SKM-1 (cell line): ENCODE measurements at regions not wholly inside any gene's neighbourhood (a gene's known extent, or its start where the extent isn't known, plus 50 kb on each side); places are given as distances from the start of the nearest gene placed in this dataset.
"Not testable (repeated sequence)": the region's sequence is repeated elsewhere in the genome, so short reads cannot be mapped to it uniquely, and the experiment has no call there.

Source experiments
- DNase-seq: peaks from one replicate; lab custom pipeline; 2025; ENCODE audit not compliant: unreplicated experiment; lab: John Stamatoyannopoulos, UW

DNA sequence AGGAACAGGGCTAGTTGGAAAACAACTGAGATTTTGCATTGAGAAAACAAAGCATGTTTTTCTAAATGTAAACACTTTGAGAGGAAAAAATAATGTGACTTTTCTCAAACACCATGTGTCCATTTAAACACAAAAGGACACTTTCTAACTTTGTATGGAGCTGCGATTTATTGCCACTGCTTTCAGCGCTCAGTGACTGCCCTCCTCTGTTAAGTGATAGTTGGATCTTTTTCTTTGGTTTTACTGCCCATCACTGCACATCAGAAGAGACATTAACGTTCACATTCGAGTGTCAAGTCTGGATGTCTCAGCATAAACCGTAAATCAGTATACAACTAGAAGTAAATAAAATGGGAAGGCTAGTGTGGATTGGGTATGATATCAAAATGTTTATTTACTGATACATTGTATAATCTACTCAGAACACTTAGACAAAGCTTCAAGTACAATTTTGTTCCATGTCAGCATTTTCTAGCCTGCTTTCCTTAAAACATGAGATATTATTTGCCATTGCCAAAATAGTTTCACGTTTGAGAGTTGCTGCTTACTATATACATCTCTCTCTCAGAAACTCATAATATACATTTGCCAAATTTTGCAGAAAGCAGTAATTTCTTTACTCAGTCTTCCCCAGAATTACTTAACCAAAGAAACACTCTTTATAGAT, 237.6 kb downstream of the IKZF2 start:
- no peak for DNase-seq

DNA sequence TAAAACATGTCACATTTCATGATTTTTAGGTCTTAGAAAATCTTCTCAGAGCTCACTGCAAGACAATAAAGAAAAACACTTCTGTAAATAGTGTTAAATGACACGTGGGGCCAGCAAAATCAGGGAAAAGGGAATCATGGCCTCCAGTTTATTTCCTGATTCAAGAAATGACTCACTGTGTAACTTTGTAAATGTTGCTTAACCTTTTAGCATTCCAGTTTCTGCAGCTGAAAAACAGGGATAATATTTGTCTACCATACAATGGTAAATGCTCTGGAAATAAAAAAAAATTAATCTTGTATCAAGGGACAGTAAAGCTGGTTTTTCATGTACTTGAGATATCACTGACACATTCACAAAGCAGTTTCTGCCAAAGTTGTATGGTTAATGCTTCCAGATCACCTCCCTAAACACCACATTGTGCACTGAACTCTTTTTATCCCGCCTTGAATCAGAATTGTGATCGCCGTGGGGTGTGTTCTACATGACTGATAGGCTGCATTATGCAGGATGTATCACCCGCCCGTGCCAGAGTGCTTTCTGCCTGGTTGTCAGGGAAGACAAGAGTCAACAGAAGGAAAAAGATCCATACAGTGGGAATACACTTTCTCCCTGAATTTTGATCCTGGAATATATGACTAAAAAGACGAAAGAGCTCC, 238.8 kb downstream of the IKZF2 start:
- DNase-seq = no peak

DNA sequence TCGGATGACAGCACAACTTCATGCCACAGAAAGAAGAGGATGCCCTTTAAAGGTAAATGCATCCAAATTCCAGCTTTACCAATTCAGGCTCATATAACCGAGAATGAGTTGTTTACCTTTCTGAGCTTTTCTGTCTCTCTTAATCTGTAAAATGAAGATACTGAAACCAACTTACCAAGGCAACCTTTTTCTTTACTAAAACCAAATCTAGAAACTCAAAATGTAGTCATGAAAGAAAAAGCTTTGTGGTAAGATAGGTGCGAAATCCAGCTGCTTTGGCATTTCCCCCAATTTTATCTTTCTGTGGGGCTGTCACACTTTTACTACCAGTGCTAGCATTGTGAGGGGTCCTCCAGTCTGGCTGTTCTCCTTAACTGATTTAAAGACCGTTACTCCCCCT, 240.4 kb downstream of the IKZF2 start:
- no peak for DNase-seq

DNA sequence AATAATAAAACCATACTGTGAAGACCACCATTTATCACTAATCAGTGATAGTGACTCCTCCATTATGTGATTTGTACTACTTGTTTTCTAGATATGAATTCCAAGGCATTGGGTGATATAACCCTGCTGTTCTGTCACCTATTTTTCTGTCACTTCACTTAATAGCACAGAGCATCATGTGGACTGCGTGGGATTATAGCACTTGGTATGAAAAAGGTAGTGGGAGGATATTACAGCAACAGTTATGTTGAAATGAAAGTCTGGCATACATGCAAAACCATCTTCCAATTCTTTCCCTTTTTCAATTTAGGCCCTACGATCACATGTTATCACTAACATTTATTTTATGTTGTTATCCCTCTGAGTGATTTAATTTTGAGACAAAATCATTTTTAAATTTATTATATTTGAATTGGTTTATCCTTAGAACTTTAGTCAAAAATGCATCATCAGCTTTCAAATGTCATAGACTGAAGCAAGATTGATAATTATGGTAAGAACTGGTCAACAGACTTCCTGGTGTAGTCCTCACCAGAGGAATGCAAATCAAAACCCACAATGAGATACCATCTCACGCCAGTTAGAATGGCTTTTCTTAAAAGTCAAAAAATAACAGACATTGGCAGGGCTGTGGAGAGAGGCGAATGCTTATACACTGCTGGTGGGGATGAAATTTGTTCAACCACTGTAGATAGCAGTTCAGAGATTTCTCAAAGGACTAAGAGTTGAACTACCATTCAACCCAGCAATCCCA, 242.6 kb downstream of the IKZF2 start:
- no peak for DNase-seq

DNA sequence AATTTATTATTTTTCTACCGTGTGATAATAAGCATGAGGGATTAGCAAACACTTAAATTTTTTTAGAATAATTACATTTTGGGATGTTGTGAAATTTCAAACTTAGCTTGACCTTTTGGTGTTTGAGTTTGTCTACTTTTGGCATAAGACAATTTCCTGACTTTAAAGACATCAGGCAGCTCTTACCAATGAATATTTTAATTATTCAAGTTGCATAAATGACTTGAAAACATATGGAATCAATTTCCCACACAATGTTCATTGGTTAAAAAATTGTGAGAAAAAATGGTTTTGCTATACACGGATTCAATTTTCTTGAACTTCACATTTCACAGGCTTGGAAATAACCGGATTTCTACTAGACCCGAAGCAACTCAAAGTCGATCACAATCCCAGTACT, 243.4 kb downstream of the IKZF2 start:
- no peak for DNase-seq

DNA sequence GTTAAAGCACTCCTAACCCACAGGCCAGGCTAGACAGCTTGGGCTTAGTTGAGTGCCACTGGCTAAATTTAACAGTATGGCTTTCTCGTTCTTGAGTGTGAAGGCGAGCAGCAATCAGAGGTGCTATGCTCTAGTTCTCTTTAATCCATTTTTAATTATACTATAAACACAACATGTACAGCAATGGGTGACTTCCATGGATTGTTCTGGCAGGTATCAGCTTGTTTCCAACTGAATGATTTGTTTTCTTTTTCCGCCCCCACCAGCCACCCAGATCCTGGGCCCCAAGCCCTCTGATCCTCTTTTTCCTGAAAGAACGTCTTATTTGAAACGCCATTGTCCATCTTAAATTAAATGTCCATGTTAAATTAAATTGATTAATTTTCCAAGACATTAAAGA, 244.8 kb downstream of the IKZF2 start:
- no peak for DNase-seq

DNA sequence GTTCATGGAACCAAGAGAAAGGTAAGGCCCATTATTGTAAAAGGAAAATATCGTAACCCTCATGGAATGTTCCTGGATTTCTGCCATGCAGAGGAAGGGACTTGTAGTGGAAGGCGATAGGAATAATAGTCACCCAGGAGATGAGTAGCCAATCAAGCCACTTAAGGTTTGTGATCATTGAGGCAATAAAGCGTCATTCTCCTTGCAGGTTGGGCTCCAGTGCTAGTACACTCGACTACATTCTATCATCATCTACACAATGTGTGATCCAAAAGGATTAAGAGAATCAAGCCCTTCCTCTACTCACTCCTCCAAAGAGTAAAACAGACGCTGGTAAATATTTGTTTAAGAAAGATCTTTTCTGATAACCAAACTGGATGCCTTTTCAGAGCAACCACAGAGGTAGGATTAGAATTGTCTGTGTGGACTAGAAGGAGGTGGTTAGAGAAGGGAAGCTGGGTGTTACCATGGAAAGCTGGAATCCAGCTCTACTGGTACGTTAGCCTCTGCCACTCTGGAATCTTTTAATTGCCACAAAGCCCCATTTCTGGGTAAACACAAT, 245.7 kb downstream of the IKZF2 start:
- no peak for DNase-seq

DNA sequence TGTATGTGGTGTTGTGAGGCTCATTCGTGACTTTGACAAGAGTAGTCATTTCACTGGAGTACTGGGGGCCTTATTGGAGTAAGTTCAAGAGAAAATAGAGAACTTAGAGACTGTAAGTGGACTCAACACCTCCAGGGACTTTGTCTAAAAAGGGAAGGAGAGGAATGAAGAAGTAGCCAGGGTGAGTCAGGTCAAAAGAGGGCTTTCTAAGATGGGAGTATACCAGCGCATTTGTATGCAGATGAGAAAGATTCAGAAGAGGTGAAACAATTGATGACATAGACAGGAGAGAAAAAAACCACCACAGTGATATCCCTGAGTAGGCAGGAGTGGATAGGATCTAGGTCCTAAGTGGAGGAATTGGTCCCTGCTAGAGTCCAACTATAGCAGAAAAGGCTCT, 246.8 kb downstream of the IKZF2 start:
- DNase-seq = peak; percentile 88

DNA sequence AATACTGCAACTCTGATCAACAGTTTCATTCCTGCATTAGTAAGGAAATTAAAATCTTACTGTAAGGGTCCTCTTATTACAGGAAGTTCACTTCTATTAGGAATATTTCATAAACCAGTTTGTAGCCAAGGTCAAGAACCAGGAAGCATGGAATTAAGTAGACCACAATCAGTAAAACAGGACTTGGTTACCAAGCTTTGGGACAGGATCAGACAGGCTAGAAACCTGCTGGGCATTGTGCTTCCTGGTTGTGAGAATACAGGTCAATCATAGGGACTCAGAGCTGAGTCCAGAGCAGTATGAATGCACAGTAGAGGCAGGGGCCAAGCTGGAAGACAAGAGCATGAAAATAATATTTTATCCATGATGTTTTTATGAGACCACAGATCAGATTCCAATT, 248.0 kb downstream of the IKZF2 start:
- DNase-seq = no peak

DNA sequence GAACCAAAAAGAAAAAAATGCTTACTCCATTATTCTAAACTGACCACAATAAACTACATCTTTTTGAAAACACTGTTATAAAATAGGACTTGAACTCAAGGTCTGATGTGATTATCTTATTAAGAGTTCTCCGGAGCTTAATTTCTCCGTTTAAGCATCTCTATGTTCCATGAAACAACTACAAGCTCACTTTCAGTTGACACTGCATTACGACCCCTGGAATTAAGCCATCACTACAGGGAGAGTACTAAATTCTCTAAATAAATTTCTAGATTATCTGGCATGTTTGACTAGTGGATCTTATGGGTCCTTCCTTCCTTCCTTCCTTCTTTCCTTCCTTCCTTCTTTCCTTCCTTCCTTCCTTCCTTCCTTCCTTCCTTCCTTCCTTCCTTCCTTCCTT, 249.0 kb downstream of the IKZF2 start:
- no peak for DNase-seq

DNA sequence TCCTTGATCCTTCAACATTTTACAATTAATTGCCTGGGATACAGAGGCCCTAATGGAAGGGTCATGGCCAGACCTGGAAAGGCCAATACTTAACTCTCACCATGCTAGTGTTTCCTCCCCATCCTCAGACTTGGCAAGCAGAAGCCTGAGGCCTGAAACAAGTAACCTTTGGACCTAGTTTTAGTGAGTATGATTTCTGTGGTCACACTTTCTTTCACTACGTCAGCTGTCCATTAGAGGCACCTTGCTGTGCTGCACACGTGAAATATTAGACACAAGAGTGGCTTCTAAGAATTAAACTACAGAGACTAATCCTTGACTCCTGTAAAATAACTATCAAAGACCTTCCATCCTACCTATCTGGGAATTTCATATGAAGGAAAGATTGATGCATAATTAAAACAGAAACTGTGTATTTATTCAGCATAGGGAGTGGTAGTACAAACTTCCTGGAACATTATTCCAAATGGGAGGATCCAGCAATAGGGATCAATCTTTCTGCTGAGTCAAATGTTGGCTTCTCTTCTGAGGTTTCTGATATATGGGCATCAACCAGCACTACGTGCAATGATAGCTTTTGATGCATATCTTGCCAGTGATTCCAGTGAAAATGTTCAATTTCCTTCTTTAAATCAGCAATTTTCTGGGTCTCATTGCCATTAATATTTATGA, 249.7 kb downstream of the IKZF2 start:
- DNase-seq = no peak

DNA sequence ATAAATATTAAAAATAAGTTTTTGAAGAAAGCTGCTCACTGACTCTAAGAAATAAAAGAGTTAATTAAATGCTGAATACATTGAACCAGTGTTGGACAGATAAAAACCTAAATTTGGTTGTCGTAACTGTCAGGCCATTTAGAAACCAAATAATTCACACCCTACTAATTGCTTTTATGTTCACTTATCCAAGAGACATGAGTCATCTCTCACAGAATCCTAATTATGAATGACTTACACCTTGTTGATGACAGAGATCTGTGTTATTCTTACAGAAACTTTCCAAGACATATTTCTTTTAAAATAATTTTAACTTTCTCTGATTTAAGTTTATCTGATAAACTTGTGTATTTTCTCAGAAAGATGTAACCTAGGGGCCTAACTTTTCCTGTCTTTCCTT, 250.7 kb downstream of the IKZF2 start:
- DNase-seq = no peak

DNA sequence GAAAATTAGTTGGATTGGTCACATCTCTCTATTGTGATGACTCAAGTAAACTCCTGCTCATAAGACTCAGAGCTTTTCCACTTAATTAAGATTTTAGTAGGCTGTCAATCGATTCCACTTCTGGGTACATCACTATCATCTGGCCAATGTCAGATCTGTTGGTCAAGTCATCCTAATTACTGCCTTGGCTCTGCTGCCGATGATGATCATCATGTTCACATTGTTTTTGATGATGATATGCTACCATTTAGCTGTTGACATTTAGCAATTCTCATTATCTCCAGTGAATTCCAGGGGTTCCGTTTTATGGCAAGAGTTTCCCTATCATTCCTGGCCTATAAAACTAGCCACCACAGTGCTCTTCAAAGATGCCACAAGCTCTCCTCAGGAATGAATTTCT, 253.4 kb downstream of the IKZF2 start:
- no peak for DNase-seq

DNA sequence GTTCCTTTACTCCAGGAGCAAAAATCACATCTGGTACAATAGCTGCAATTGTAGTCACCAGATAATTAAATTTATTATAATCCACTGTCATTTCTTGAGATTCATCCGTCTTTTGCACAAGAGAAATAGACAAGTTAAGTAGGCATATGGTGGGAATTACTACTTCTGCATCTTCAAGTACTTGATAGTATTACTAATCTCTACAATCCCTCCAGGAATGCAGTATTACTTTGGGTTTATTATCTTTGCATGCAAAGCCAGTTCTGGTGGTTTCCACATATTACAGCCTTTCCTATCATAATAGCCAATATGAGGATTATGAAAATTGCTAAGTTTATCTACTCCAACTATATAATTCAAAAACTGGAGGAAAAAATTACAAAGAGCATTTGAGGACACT, 254.1 kb downstream of the IKZF2 start:
- no peak for DNase-seq

DNA sequence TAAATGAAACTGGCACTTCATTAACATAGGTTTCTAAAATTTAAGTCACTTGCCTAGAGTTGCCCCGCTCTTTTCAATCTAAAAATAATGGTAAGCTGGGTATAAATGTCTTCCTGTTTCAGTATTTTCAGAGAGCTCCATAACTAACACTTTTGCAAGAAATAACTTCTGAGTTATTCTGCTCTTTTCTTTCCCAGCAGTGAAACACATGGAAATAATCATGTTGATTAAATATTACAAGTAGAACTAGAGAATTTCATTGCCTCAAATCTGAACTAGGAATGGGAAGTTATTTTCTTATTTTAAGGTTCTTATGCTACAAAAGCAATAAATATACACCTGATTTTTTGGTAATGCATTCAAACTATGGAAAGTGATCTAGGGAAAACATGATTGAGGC, 257.4 kb downstream of the IKZF2 start:
- no peak for DNase-seq

DNA sequence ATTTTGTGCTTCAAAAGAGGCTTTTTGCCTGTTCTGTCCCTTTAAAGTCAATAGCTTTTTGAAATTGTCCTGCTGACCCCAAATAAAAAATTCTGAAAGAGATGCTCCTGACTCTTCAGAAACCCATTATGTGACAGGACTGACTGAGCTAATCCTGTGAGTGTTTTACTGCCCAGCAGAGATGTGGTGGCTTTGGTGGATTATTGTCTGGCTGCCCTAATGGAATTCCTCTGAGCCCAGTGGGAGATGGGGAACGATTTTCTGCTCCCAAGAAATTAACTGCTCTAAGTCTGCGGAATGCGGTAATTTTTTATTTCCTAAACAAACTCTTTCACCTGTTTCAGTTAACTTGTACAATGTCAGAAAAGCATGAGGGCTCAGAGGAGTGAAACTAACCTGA, 258.2 kb downstream of the IKZF2 start:
- no peak for DNase-seq

DNA sequence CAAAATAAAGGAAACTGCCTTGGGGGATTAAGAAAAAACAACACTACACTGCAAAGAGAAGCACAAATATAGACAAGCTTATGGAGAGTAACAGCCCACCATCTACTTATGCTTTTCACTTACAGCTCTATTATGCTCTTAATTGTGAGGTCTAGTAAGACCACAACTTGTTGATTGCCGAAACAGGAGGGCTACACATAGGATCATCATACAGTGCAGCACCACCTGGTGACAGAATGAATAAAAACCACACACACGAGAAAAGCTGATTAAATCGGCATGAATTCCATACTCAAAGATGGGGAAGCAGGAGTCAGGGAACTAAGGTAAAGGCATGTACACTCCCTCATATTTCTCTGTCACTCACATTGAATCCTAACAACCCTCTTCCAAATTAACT, 259.2 kb downstream of the IKZF2 start:
- no peak for DNase-seq

DNA sequence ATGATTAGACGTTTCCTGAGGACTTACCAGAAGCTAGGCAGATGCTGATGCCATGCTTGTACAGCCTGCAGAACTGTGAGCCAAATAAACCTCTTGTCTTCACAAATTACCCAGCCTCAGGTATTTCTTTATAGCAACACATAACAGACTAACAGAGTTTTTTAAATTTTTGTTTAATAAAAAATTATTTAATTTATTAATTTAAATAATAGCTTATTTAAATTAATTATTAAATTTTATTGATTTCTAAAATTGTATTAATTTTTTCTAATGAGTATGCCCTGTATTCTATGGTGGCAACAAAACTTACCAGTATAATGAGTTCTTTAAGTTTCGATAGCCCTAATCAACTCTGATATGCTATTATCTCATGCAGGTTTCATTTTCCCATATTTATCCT, 259.8 kb downstream of the IKZF2 start:
- no peak for DNase-seq

DNA sequence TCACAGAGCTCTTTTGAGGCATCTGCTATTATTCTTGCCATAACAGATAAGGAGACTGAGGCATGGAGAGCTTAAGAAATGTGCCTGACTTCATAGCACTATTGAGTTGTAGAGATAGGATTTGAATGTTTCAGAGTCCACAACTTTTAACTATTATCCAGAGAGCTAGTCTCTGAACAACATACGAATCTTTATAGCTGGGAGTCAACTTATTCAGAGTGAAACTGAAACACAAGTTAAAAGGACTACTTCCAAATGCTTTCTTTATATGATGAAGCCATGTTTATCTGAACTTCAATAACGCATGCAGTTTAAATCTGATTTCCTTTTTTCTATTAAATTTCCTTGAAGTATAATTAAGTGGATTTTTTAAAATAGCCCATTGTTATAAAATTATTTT, 268.8 kb downstream of the IKZF2 start:
- DNase-seq = no peak

DNA sequence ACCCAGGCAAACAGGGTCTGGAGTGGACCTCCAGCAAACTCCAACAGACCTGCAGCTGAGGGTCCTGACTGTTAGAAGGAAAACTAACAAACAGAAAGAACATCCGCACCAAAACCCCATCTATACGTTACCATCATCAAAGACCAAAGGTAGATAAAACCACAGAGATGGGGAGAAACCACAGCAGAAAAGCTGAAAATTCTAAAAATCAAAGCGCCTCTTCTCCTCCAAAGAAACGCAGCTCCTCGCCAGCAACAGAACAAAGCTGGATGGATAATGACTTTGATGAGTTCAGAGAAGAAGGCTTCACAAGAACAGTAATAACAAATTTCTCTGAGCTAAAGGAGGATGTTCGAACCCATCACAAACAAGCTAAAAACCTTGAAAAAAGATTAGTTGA, 274.9 kb downstream of the IKZF2 start:
- DNase-seq = not testable (repeated sequence)

DNA sequence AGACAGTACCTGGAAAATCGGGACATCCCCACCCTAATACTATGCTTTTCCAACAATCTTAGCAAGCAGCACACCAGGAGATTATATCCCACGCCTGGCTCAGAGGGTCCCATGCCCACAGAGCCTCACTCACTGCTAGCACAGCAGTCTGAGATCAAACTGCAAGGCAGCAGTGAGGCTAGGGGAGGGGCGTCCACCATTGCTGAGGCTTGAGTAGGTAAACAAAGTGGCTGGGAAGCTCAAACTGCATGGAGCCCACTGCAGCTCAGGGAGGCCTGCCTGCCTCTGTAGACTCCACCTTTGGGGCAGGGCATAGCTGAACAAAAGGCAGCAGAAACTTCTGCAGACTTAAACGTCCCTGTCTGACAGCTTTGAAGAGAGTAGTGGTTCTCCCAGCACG, 275.5 kb downstream of the IKZF2 start:
- DNase-seq = not testable (repeated sequence)

DNA sequence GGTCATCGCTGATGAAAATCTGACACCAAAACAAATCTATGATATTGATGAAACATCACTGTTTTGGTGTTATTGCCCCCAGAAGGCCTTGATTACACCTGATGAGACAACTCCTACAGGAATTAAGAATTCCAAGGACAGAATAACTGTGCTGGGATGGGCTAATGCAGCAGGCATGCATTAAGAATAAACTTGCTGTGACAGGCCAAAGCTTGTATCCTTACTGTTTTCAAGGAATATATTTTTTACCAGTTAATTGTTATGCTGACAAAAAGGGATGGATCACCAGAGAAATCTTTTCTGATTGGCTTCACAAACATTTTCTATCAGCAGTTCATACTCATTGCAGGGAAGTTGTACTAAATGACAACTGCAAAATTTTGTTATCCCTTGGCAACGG, 278.2 kb downstream of the IKZF2 start:
- DNase-seq = no peak
